MCF 10A (cell line): ENCODE measurements at regions not wholly inside any gene's neighbourhood (a gene's known extent, or its start where the extent isn't known, plus 50 kb on each side); places are given as distances from the start of the nearest gene placed in this dataset.
A peak's percentile ranks its signal among the peaks of the same experiment; 100 is the strongest.

ENCODE experiments used
- BruUV-seq: library from RNA; stranded (reverse); fragments of 400-500 nt; replicated peaks from 2 replicates; lab custom pipeline; 2021; lab: Mats Ljungman, UMichigan
- CTCF ChIA-PET: fragments of 300-600 bp; sonication (Branson Sonifier 250); formaldehyde crosslinking; extraction: SDS; loops from one replicate; lab custom pipeline; 2021; ENCODE audit warnings: antibody characterized with exemption, inconsistent platforms; lab: Yijun Ruan, JAX
- POLR2A ChIA-PET: fragments of 300-600, 350-650 bp; sonication (Branson Sonifier 250); formaldehyde crosslinking; extraction: SDS; loops from one replicate; lab custom pipeline; 2020; ENCODE audit warnings: antibody characterized with exemption, inconsistent platforms; lab: Yijun Ruan, JAX
- DNase-seq: peaks from one replicate; pipeline ENCODE4 v3.0.0-alpha.2; 2018; ENCODE audit not compliant: unreplicated experiment
- H3K27ac Mint-ChIP-seq: one replicate; pipeline ENCODE4 v1.8.0; 2022; ENCODE audit warnings: mild to moderate bottlenecking, low read depth, mixed read lengths; ENCODE audit not compliant: unreplicated experiment
- H3K27me3 Mint-ChIP-seq: one replicate; pipeline ENCODE4 v1.8.0; 2022; ENCODE audit warnings: mixed read lengths; ENCODE audit not compliant: insufficient read depth, unreplicated experiment
- H3K36me3 Mint-ChIP-seq: one replicate; pipeline ENCODE4 v1.8.0; 2022; ENCODE audit warnings: mild to moderate bottlenecking, moderate library complexity, mixed read lengths; ENCODE audit not compliant: insufficient read depth, unreplicated experiment
- H3K4me1 Mint-ChIP-seq: one replicate; pipeline ENCODE4 v1.8.0; 2022; ENCODE audit warnings: mixed read lengths; ENCODE audit not compliant: insufficient read depth, unreplicated experiment
- H3K4me3 Mint-ChIP-seq: one replicate; pipeline ENCODE4 v1.8.0; 2022; ENCODE audit warnings: mild to moderate bottlenecking, moderate library complexity, mixed read lengths; ENCODE audit not compliant: unreplicated experiment
- H3K9me3 Mint-ChIP-seq: one replicate; pipeline ENCODE4 v1.8.0; 2022; ENCODE audit warnings: mixed read lengths; ENCODE audit not compliant: unreplicated experiment
- CTCF ChIP-seq: fragments of 200-600 bp; IDR thresholded peaks from one replicate; pipeline ENCODE4 v1.8.0; 2022; ENCODE audit warnings: antibody characterized with exemption, mild to moderate bottlenecking; ENCODE audit not compliant: unreplicated experiment
- intact Hi-C: fragments of 100-400 bp; cut with micrococcal nuclease; formaldehyde crosslinking; loops from 2 replicates; pipeline ENCODE4 v1.14.1; 2022

- ChIA-PET POLR2A (interaction anchor here (1.0 kb wide), 1 partner anchor 7 kb away, joined by 3 read pairs; no protein-coding TSS in a partner anchor), CTCF (interaction anchor here (1.3 kb wide), 1 partner anchor 328 kb away, joined by 8 read pairs; no protein-coding TSS in a partner anchor)
- intact Hi-C loops = no loop called here
- Mint-ChIP-seq H3K27ac (no peak overlapping the region), H3K36me3 (no peaks in the 10 kb centered on the region), H3K9me3 (no peaks in the 10 kb centered on the region), H3K4me3 (no peak overlapping the region), H3K4me1 (no peaks in the 10 kb centered on the region), H3K27me3 (peaks cover 10% of the 10 kb centered on the region)
- TF ChIP-seq CTCF = no peak
- no TSS peak for BruUV-seq
- peak; percentile 13 for DNase-seq
Observed at GRCh38 chr1:217078078-217078690, 355.0 kb upstream of the ESRRG start.

- Mint-ChIP-seq H3K4me1 (no peaks in the 10 kb centered on the region), H3K36me3 (no peaks in the 10 kb centered on the region), H3K27me3 (peaks cover 10% of the 10 kb centered on the region), H3K9me3 (no peaks in the 10 kb centered on the region), H3K4me3 (no peak overlapping the region), H3K27ac (no peak overlapping the region)
- BruUV-seq = no TSS peak
- ChIA-PET CTCF (interaction anchor here (0.5 kb wide), 1 partner anchor 1098 kb away, joined by 4 read pairs; no protein-coding TSS in a partner anchor), POLR2A (interaction anchor here (1.0 kb wide), 1 partner anchor 8 kb away, joined by 3 read pairs; no protein-coding TSS in a partner anchor)
- DNase-seq = no peak
- no peak for TF ChIP-seq CTCF
- intact Hi-C loops = no loop called here
Observed at GRCh38 chr1:217077426-217077825, 354.2 kb upstream of the ESRRG start.

GRCh38 chr1:217076902-217077301, 353.7 kb upstream of the ESRRG start:
- Mint-ChIP-seq H3K27me3 (peaks cover 10% of the 10 kb centered on the region), H3K9me3 (no peaks in the 10 kb centered on the region), H3K36me3 (no peaks in the 10 kb centered on the region), H3K4me1 (no peaks in the 10 kb centered on the region), H3K27ac (no peak overlapping the region), H3K4me3 (no peak overlapping the region)
- no peak for TF ChIP-seq CTCF
- CTCF ChIA-PET = interaction anchor here (0.5 to 1.2 kb wide), 2 partner anchors 10 to 1098 kb away, joined by 3 to 4 read pairs; no protein-coding TSS in a partner anchor
- BruUV-seq = no TSS peak
- no peak for DNase-seq
- intact Hi-C loops = no loop called here
- POLR2A ChIA-PET = interaction anchor here (1.0 kb wide), 1 partner anchor 9 kb away, joined by 3 read pairs; no protein-coding TSS in a partner anchor

- Mint-ChIP-seq H3K4me1 (peaks cover 4% of the 10 kb centered on the region), H3K36me3 (no peaks in the 10 kb centered on the region), H3K4me3 (no peak overlapping the region), H3K9me3 (no peaks in the 10 kb centered on the region), H3K27me3 (no peaks in the 10 kb centered on the region), H3K27ac (no peak overlapping the region)
- ChIA-PET POLR2A (interaction anchor here (0.7 kb wide), 1 partner anchor 44 kb away, joined by 3 read pairs; no protein-coding TSS in a partner anchor), CTCF (no interaction called here)
- no TSS peak for BruUV-seq
- no peak for DNase-seq
- intact Hi-C loops = no loop called here
- TF ChIP-seq CTCF = no peak
Observed at GRCh38 chr1:217072926-217073325, 349.7 kb upstream of the ESRRG start.
